ENCODE measurements at regions not wholly inside any gene's neighbourhood (a gene's known extent, or its start where the extent isn't known, plus 50 kb on each side); places are given as distances from the start of the nearest gene placed in this dataset.
"Not testable (repeated sequence)": the region's sequence is repeated elsewhere in the genome, so short reads cannot be mapped to it uniquely, and the experiment has no call there.

- no peak for DNase-seq (ENCODE audit: low read depth)
- TF ChIP-seq, protein P1, sequence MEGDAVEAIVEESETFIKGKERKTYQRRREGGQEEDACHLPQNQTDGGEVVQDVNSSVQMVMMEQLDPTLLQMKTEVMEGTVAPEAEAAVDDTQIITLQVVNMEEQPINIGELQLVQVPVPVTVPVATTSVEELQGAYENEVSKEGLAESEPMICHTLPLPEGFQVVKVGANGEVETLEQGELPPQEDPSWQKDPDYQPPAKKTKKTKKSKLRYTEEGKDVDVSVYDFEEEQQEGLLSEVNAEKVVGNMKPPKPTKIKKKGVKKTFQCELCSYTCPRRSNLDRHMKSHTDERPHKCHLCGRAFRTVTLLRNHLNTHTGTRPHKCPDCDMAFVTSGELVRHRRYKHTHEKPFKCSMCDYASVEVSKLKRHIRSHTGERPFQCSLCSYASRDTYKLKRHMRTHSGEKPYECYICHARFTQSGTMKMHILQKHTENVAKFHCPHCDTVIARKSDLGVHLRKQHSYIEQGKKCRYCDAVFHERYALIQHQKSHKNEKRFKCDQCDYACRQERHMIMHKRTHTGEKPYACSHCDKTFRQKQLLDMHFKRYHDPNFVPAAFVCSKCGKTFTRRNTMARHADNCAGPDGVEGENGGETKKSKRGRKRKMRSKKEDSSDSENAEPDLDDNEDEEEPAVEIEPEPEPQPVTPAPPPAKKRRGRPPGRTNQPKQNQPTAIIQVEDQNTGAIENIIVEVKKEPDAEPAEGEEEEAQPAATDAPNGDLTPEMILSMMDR (IDR thresholded peaks at IDR 0.05; ENCODE audit: control insufficient read depth, extremely low read depth, insufficient read depth): no peak
Measured at GRCh38 chr9:38328765-38329164, 63.7 kb upstream of the ALDH1B1 start.

DNA sequence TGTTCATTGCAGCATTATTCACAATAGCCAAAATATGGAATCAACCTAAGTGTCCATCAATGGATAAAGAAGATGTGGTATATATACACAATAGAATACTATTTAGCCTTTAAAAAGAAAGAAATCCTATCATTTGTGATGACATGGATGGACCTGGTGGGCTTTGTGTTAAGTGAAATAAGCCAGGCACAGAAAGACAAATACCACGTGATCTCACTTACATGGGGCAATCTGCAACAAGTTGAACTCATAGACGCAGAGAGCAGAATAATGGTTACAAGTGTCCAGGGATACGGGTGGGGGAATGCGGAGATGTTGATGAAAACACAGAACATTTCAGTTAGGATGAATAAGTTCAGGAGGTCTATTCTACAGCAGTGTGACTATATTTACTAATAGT, 66.4 kb upstream of the ALDH1B1 start:
- DNase-seq (ENCODE audit: low read depth): no peak
- H3K4me3 ChIP-seq (ENCODE audit: low read depth, low read length): no peak overlapping the region
- TF ChIP-seq, protein P1 (IDR thresholded peaks at IDR 0.05; ENCODE audit: control insufficient read depth, extremely low read depth, insufficient read depth): no peak

More at GRCh38 chr9:38328765-38329164, 63.7 kb upstream of the ALDH1B1 start:
- H3K4me3 ChIP-seq (ENCODE audit: low read depth, low read length): no peak overlapping the region

- not testable (repeated sequence) for DNase-seq (ENCODE audit: low read depth); H3K4me3 ChIP-seq (ENCODE audit: low read depth, low read length)
Measured at GRCh38 chr9:38324213-38324612, 68.3 kb upstream of the ALDH1B1 start.

- TF ChIP-seq, protein P1 (IDR thresholded peaks at IDR 0.05; ENCODE audit: control insufficient read depth, extremely low read depth, insufficient read depth): no peak
Measured at GRCh38 chr9:38322937-38323336, 69.6 kb upstream of the ALDH1B1 start.

DNA sequence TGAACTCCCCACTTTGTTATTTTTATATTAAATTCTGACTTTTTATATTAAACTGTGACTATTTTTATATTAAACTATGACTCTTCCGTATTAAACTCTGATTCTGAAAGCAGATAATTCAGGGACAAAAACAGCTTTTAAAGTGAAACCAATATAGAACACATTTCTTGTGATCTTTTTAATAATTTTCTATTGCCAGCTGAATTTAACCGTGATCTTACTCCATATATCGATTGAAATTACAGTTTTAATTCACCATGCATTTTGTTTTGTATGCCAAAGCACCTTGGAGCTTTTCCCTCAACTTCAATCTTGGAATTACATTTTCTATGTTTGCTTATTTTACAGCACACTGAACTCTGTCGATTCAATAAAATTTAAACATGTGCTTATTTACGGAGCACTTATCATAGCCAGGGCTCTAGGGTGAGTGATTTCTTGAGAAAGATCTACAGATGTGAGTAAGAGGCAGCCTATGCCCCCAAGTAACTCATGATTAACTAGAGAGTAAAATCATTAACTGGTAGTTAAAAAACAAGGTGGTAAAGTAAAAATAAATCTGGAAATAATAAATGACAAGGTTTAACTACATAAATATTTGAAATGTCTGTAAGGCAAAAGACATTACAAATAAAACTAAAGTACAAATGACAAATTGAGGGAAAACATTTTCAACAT, 72.9 kb upstream of the ALDH1B1 start:
- TF ChIP-seq, protein P1 (IDR thresholded peaks at IDR 0.05; ENCODE audit: control insufficient read depth, extremely low read depth, insufficient read depth): no peak
- no peak for DNase-seq (ENCODE audit: low read depth)
- no peak overlapping the region; the same call in 1 of the 2 replicates for H3K4me3 ChIP-seq (ENCODE audit: low read depth, low read length)

More at GRCh38 chr9:38322937-38323336, 69.6 kb upstream of the ALDH1B1 start:
- no peak overlapping the region for H3K4me3 ChIP-seq (ENCODE audit: low read depth, low read length)
- DNase-seq (ENCODE audit: low read depth): no peak

DNA sequence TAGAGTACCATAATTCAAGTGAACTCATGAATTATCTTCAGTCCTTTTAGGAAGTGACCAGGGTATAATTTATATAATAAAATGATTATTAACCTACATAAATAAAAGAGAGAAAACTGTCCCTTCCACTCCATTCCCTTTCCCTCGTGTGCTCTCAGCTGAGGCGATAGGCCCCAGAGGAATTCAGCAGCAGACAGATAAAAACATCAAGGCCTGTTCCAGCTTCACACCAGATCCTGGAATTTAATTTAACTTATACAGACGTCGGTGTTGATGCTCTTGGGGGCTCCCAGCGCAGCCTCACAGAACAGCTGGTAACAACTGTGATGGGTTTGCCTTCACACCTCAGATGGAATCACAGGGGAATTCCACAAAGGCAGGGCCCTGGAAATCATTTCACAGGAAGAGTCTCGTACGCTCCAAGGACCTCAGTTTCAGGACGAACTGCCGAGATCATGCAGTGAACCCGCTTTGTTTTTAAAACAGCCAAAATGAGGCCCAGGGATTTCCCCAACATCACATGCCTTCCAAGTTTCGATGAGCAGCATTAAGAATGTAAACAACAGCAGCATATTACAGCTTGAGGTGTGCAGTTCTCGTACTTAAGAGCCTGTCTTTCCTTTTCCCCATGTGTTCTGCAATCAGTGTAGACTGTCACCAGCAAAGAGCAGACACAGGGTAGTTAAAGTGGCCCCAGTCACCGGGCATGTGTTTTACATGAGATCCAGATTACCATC, 73.6 kb upstream of the ALDH1B1 start:
- TF ChIP-seq, protein P1 (IDR thresholded peaks at IDR 0.05; ENCODE audit: control insufficient read depth, extremely low read depth, insufficient read depth): no peak
- no peak overlapping the region; the same call in 1 of the 2 replicates for H3K4me3 ChIP-seq (ENCODE audit: low read depth, low read length)
- DNase-seq (ENCODE audit: low read depth): no peak

- DNase-seq (ENCODE audit: low read depth): peak; percentile 50
- H3K4me3 ChIP-seq (ENCODE audit: low read depth, low read length): no peak overlapping the region
Measured at GRCh38 chr9:38316166-38316780, 76.2 kb upstream of the ALDH1B1 start.

More at GRCh38 chr9:38316166-38316780, 76.2 kb upstream of the ALDH1B1 start:
- TF ChIP-seq, protein P1 (IDR thresholded peaks at IDR 0.05; ENCODE audit: control insufficient read depth, extremely low read depth, insufficient read depth): no peak

All from LNCaP clone FGC (cell line).